ENCODE measurements at regions not wholly inside any gene's neighbourhood (a gene's known extent, or its start where the extent isn't known, plus 50 kb on each side); places are given as distances from the start of the nearest gene placed in this dataset.

DNA sequence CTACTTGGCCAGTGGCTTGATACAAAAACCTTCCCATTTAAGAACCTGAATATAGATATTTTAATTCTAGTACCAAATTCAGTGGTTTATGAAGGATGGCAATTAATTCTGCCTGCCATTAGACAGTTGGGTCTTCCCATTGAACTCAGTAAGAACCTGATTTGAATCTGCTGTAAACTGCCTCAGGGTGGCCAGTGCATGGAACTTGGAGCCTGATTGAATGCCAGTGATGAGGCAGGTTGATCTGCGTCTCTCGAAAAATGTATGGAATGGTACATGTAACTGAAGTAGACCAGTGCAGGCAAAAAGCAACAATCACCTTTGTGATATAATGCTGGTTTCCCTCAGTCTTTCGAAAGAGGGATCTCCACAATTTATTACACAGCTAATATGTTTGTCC, 421.4 kb downstream of the TMA16 start:
- Histone ChIP-seq H3K27me3 (ENCODE audit: control insufficient read depth, insufficient read depth, low read length) (no peaks in the 10 kb centered on the region), H3K4me1 (ENCODE audit: control insufficient read depth, insufficient read depth, low read length) (peaks cover 4% of the 10 kb centered on the region; the same call in 1 of the 2 replicates), H3K9me3 (ENCODE audit: control insufficient read depth, insufficient read depth, low read length) (no peaks in the 10 kb centered on the region), H3K27ac (ENCODE audit: low read depth, low read length) (no peak overlapping the region), H3K9ac (ENCODE audit: low read depth, low read length) (no peak overlapping the region), H3K36me3 (ENCODE audit: control insufficient read depth, insufficient read depth, low read length) (no peaks in the 10 kb centered on the region), H3K4me3 (ENCODE audit: low read depth, low read length) (no peak overlapping the region)

- no peaks in the 10 kb centered on the region for H3K36me3 ChIP-seq (ENCODE audit: control insufficient read depth, insufficient read depth, low read length)
- H3K9ac ChIP-seq (ENCODE audit: low read depth, low read length), result no peak overlapping the region
Measured at GRCh38 chr4:163920426-163920825, 425.9 kb downstream of the TMA16 start.

GRCh38 chr4:163922302-163922701, 427.8 kb downstream of the TMA16 start:
- H3K27me3 ChIP-seq (ENCODE audit: control insufficient read depth, insufficient read depth, low read length), result no peaks in the 10 kb centered on the region
- no peaks in the 10 kb centered on the region for H3K36me3 ChIP-seq (ENCODE audit: control insufficient read depth, insufficient read depth, low read length)
- no peak overlapping the region for H3K4me3 ChIP-seq (ENCODE audit: low read depth, low read length)
- no peak overlapping the region for H3K9ac ChIP-seq (ENCODE audit: low read depth, low read length)
- H3K27ac ChIP-seq (ENCODE audit: low read depth, low read length), result no peak overlapping the region
- H3K9me3 ChIP-seq (ENCODE audit: control insufficient read depth, insufficient read depth, low read length), result no peaks in the 10 kb centered on the region
- H3K4me1 ChIP-seq (ENCODE audit: control insufficient read depth, insufficient read depth, low read length), result no peaks in the 10 kb centered on the region

More at GRCh38 chr4:163920426-163920825, 425.9 kb downstream of the TMA16 start:
- H3K4me3 ChIP-seq (ENCODE audit: low read depth, low read length), result no peak overlapping the region
- H3K9me3 ChIP-seq (ENCODE audit: control insufficient read depth, insufficient read depth, low read length), result no peaks in the 10 kb centered on the region
- H3K27me3 ChIP-seq (ENCODE audit: control insufficient read depth, insufficient read depth, low read length), result no peaks in the 10 kb centered on the region
- no peaks in the 10 kb centered on the region for H3K4me1 ChIP-seq (ENCODE audit: control insufficient read depth, insufficient read depth, low read length)
- H3K27ac ChIP-seq (ENCODE audit: low read depth, low read length), result no peak overlapping the region

GRCh38 chr4:163923092-163923491, 428.6 kb downstream of the TMA16 start:
- no peaks in the 10 kb centered on the region for H3K9me3 ChIP-seq (ENCODE audit: control insufficient read depth, insufficient read depth, low read length)
- H3K27me3 ChIP-seq (ENCODE audit: control insufficient read depth, insufficient read depth, low read length), result no peaks in the 10 kb centered on the region
- no peak overlapping the region for H3K27ac ChIP-seq (ENCODE audit: low read depth, low read length)
- no peak overlapping the region for H3K9ac ChIP-seq (ENCODE audit: low read depth, low read length)
- H3K36me3 ChIP-seq (ENCODE audit: control insufficient read depth, insufficient read depth, low read length), result no peaks in the 10 kb centered on the region
- H3K4me3 ChIP-seq (ENCODE audit: low read depth, low read length), result no peak overlapping the region
- H3K4me1 ChIP-seq (ENCODE audit: control insufficient read depth, insufficient read depth, low read length), result no peaks in the 10 kb centered on the region

GRCh38 chr4:163930086-163930485, 435.6 kb downstream of the TMA16 start:
- H3K4me3 ChIP-seq (ENCODE audit: low read depth, low read length), result no peak overlapping the region
- no peak overlapping the region for H3K27ac ChIP-seq (ENCODE audit: low read depth, low read length)
- H3K36me3 ChIP-seq (ENCODE audit: control insufficient read depth, insufficient read depth, low read length), result no peaks in the 10 kb centered on the region
- no peak overlapping the region for H3K9ac ChIP-seq (ENCODE audit: low read depth, low read length)
- no peaks in the 10 kb centered on the region for H3K9me3 ChIP-seq (ENCODE audit: control insufficient read depth, insufficient read depth, low read length)
- no peaks in the 10 kb centered on the region for H3K27me3 ChIP-seq (ENCODE audit: control insufficient read depth, insufficient read depth, low read length)
- peaks cover 6% of the 10 kb centered on the region; the same call in 1 of the 2 replicates for H3K4me1 ChIP-seq (ENCODE audit: control insufficient read depth, insufficient read depth, low read length)

DNA sequence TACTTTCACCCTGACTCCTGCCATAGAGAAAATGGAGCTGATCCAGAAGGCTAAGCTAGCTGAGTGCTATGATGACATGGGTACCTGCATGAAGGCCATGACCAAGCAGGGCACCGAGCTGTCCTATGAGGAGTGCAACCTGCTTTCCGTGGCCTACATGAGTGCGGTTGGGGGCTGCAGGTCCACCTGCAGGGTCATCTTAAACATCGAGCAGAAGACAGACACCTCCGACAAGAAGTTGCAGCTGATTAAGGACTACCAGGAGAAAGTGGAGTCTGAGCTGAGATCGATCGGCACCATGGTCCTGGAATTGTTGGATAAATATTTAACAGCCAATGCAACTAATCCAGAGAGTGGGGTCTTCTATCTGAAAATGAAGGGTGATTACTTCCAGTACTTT, 438.0 kb downstream of the TMA16 start:
- Histone ChIP-seq H3K27ac (ENCODE audit: low read depth, low read length) (no peak overlapping the region), H3K4me1 (ENCODE audit: control insufficient read depth, insufficient read depth, low read length) (peaks cover 6% of the 10 kb centered on the region; the same call in 1 of the 2 replicates), H3K9ac (ENCODE audit: low read depth, low read length) (no peak overlapping the region), H3K36me3 (ENCODE audit: control insufficient read depth, insufficient read depth, low read length) (no peaks in the 10 kb centered on the region), H3K4me3 (ENCODE audit: low read depth, low read length) (no peak overlapping the region), H3K27me3 (ENCODE audit: control insufficient read depth, insufficient read depth, low read length) (no peaks in the 10 kb centered on the region), H3K9me3 (ENCODE audit: control insufficient read depth, insufficient read depth, low read length) (no peaks in the 10 kb centered on the region)

GRCh38 chr4:163939597-163939996, 445.1 kb downstream of the TMA16 start:
- H3K27ac ChIP-seq (ENCODE audit: low read depth, low read length), result no peak overlapping the region
- no peaks in the 10 kb centered on the region for H3K4me1 ChIP-seq (ENCODE audit: control insufficient read depth, insufficient read depth, low read length)
- no peaks in the 10 kb centered on the region for H3K36me3 ChIP-seq (ENCODE audit: control insufficient read depth, insufficient read depth, low read length)
- H3K9ac ChIP-seq (ENCODE audit: low read depth, low read length), result no peak overlapping the region
- H3K9me3 ChIP-seq (ENCODE audit: control insufficient read depth, insufficient read depth, low read length), result no peaks in the 10 kb centered on the region
- no peaks in the 10 kb centered on the region for H3K27me3 ChIP-seq (ENCODE audit: control insufficient read depth, insufficient read depth, low read length)
- H3K4me3 ChIP-seq (ENCODE audit: low read depth, low read length), result no peak overlapping the region

GRCh38 chr4:163941221-163941905, 446.9 kb downstream of the TMA16 start:
- no peaks in the 10 kb centered on the region for H3K4me1 ChIP-seq (ENCODE audit: control insufficient read depth, insufficient read depth, low read length)
- H3K9me3 ChIP-seq (ENCODE audit: control insufficient read depth, insufficient read depth, low read length), result no peaks in the 10 kb centered on the region
- H3K36me3 ChIP-seq (ENCODE audit: control insufficient read depth, insufficient read depth, low read length), result no peaks in the 10 kb centered on the region
- H3K4me3 ChIP-seq (ENCODE audit: low read depth, low read length), result no peak overlapping the region
- H3K27me3 ChIP-seq (ENCODE audit: control insufficient read depth, insufficient read depth, low read length), result no peaks in the 10 kb centered on the region
- no peak overlapping the region for H3K27ac ChIP-seq (ENCODE audit: low read depth, low read length)
- H3K9ac ChIP-seq (ENCODE audit: low read depth, low read length), result no peak overlapping the region

DNA sequence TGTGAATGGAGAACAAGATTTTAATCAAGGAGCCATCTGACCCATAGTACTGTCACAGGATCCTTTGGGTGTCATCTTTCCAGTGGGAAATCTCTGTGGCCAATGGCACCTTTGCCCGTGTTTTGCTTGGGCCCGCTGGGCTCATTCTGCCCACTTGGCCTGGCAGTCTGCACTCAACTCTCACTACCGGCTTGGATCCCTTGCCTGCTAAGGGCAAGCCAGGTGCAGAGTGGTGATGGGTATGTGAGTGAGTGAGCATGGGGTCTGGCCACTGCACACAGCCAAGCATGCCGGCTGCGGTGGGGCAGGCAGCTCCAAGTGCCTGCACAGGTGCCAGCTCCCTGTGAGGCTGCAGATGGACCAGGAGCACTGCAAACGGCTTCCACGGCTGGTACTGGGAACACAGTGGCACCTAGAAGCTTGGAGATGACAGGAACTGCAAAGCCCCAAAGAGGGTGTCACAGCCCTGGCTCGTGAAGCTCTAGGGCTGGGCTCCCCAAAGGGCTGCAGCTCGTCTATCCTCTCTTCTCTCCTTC, 454.5 kb downstream of the TMA16 start:
- H3K27ac ChIP-seq (ENCODE audit: low read depth, low read length), result no peak overlapping the region
- no peaks in the 10 kb centered on the region for H3K9me3 ChIP-seq (ENCODE audit: control insufficient read depth, insufficient read depth, low read length)
- H3K36me3 ChIP-seq (ENCODE audit: control insufficient read depth, insufficient read depth, low read length), result no peaks in the 10 kb centered on the region
- H3K4me1 ChIP-seq (ENCODE audit: control insufficient read depth, insufficient read depth, low read length), result no peaks in the 10 kb centered on the region
- H3K4me3 ChIP-seq (ENCODE audit: low read depth, low read length), result no peak overlapping the region
- H3K9ac ChIP-seq (ENCODE audit: low read depth, low read length), result no peak overlapping the region
- no peaks in the 10 kb centered on the region for H3K27me3 ChIP-seq (ENCODE audit: control insufficient read depth, insufficient read depth, low read length)

DNA sequence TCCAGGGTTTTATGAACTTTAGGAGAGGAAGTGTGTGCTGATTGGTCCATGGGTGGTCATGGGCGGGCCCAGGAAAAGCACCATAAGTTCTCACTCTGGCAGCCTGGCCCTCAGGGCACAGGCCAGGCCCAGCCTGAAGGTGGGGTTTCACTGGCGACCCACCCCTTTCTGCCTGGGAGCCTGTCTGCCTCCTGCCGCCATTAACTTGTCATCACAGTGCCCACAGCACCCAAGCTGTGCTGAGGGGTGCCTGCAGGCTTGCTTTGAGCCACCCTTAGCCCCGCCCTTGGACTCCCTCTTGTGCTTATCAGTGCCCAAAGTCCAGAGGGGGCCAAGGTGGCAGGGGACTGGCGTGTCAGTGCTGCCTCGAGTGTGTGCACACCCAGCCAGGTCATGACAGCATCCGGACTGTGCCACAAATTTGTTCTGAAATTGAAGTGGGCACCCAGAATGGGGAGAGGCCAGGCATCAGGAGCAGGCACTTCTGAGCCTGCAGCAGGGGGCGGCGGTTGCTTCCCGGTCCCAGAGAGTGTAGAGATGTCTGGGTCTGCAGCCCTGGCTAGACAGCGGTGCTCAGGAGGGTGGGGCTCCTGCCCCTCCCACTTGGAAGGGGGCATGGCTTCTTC, 455.6 kb downstream of the TMA16 start:
- no peak overlapping the region for H3K27ac ChIP-seq (ENCODE audit: low read depth, low read length)
- H3K9ac ChIP-seq (ENCODE audit: low read depth, low read length), result no peak overlapping the region
- H3K4me1 ChIP-seq (ENCODE audit: control insufficient read depth, insufficient read depth, low read length), result no peaks in the 10 kb centered on the region
- H3K4me3 ChIP-seq (ENCODE audit: low read depth, low read length), result no peak overlapping the region
- no peaks in the 10 kb centered on the region for H3K27me3 ChIP-seq (ENCODE audit: control insufficient read depth, insufficient read depth, low read length)
- no peaks in the 10 kb centered on the region for H3K9me3 ChIP-seq (ENCODE audit: control insufficient read depth, insufficient read depth, low read length)
- no peaks in the 10 kb centered on the region for H3K36me3 ChIP-seq (ENCODE audit: control insufficient read depth, insufficient read depth, low read length)

- no peaks in the 10 kb centered on the region for H3K9me3 ChIP-seq (ENCODE audit: control insufficient read depth, insufficient read depth, low read length)
- H3K4me1 ChIP-seq (ENCODE audit: control insufficient read depth, insufficient read depth, low read length), result no peaks in the 10 kb centered on the region
- no peaks in the 10 kb centered on the region for H3K27me3 ChIP-seq (ENCODE audit: control insufficient read depth, insufficient read depth, low read length)
- no peaks in the 10 kb centered on the region for H3K36me3 ChIP-seq (ENCODE audit: control insufficient read depth, insufficient read depth, low read length)
- no peak overlapping the region for H3K9ac ChIP-seq (ENCODE audit: low read depth, low read length)
- H3K27ac ChIP-seq (ENCODE audit: low read depth, low read length), result no peak overlapping the region
- no peak overlapping the region for H3K4me3 ChIP-seq (ENCODE audit: low read depth, low read length)
Measured at GRCh38 chr4:163955288-163955687, 460.8 kb downstream of the TMA16 start.
